ENCODE measurements at regions not wholly inside any gene's neighbourhood (a gene's known extent, or its start where the extent isn't known, plus 50 kb on each side); places are given as distances from the start of the nearest gene placed in this dataset.

DNA sequence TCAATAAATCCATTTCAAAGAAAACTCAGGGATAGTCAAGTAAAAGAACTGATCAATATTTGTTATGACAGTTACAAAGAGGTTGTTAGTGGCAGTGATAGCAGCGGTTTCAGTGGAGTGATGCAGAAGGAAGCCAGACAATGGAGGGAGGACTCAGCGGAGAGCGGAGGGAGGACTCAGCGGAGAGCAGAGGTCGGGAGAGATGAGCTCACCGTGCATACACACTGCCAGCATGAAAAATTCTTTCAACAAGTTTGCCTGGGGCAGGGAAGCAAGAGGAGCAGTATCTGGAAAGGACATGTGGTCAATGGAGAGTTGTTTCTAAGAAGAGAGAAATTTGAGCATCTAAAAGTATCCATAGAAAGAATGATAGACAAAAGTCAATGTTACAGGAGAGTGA lies 60.9 kb upstream of the BCL11A start:
- H3K27ac ChIP-seq: no peak overlapping the region
- no peaks in the 10 kb centered on the region for H3K4me1 ChIP-seq
- no peaks in the 10 kb centered on the region for H3K27me3 ChIP-seq
- no peak overlapping the region for H3K4me3 ChIP-seq
- intact Hi-C loops (cut with DNase I): no loop called here
- ATAC-seq: no peak
- TF ChIP-seq, protein P1, sequence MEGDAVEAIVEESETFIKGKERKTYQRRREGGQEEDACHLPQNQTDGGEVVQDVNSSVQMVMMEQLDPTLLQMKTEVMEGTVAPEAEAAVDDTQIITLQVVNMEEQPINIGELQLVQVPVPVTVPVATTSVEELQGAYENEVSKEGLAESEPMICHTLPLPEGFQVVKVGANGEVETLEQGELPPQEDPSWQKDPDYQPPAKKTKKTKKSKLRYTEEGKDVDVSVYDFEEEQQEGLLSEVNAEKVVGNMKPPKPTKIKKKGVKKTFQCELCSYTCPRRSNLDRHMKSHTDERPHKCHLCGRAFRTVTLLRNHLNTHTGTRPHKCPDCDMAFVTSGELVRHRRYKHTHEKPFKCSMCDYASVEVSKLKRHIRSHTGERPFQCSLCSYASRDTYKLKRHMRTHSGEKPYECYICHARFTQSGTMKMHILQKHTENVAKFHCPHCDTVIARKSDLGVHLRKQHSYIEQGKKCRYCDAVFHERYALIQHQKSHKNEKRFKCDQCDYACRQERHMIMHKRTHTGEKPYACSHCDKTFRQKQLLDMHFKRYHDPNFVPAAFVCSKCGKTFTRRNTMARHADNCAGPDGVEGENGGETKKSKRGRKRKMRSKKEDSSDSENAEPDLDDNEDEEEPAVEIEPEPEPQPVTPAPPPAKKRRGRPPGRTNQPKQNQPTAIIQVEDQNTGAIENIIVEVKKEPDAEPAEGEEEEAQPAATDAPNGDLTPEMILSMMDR (IDR thresholded peaks at IDR 0.05): no peak
- DNase-seq: no peak
- no peaks in the 10 kb centered on the region for H3K9me3 ChIP-seq
- no peaks in the 10 kb centered on the region for H3K36me3 ChIP-seq

- no peaks in the 10 kb centered on the region for H3K36me3 ChIP-seq
- TF ChIP-seq, protein P1 (IDR thresholded peaks at IDR 0.05): no peak
- no peaks in the 10 kb centered on the region for H3K4me1 ChIP-seq
- H3K27ac ChIP-seq: no peak overlapping the region
- no peaks in the 10 kb centered on the region for H3K9me3 ChIP-seq
- intact Hi-C loops (cut with DNase I): no loop called here
- H3K27me3 ChIP-seq: peaks cover 0 to 12% of the 10 kb centered on the region in 2 donors
- DNase-seq (no peak), ATAC-seq (no peak)
- H3K4me3 ChIP-seq: no peak overlapping the region
Observed at GRCh38 chr2:60621688-60622429, 68.4 kb upstream of the BCL11A start.

- Histone ChIP-seq H3K27me3 (peaks cover 0 to 16% of the 10 kb centered on the region in 2 donors), H3K4me1 (no peaks in the 10 kb centered on the region), H3K27ac (no peak overlapping the region), H3K36me3 (no peaks in the 10 kb centered on the region), H3K4me3 (no peak overlapping the region), H3K9me3 (no peaks in the 10 kb centered on the region)
- ATAC-seq: no peak
- TF ChIP-seq, protein P1 (IDR thresholded peaks at IDR 0.05): no peak
- intact Hi-C loops (cut with DNase I): no loop called here
- no peak for DNase-seq
Observed at GRCh38 chr2:60623040-60623439, 69.6 kb upstream of the BCL11A start.

DNA sequence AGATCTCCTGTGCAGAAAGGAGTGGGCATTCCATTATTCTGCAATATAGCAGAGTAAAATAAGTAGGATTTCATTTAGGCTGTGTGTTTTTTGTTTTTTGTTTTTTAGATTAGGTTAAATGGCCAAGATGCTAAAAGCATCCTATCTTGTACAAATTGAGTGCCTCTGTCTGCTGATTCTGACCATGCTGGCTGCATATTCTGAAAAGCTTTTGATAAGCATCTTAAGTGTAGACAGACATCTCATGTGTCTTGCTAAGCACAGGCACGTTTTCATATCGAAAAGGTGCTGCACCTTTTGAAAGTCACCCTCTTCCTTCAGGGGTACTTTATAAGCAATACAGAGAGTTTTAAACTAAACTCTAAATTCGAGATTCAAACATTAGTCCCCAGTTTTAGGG lies 74.0 kb upstream of the BCL11A start:
- intact Hi-C loops (cut with DNase I): no loop called here
- Histone ChIP-seq H3K4me1 (no peaks in the 10 kb centered on the region), H3K9me3 (no peaks in the 10 kb centered on the region), H3K27me3 (peaks cover 0 to 19% of the 10 kb centered on the region in 2 donors), H3K4me3 (no peak overlapping the region), H3K36me3 (no peaks in the 10 kb centered on the region), H3K27ac (no peak overlapping the region)
- ATAC-seq (no peak), DNase-seq (no peak)
- TF ChIP-seq, protein P1 (IDR thresholded peaks at IDR 0.05): no peak

GRCh38 chr2:60628026-60628425 lies 74.6 kb upstream of the BCL11A start:
- TF ChIP-seq, protein P1 (IDR thresholded peaks at IDR 0.05): no peak
- Histone ChIP-seq H3K4me3 (no peak overlapping the region), H3K36me3 (no peaks in the 10 kb centered on the region), H3K4me1 (no peaks in the 10 kb centered on the region), H3K9me3 (no peaks in the 10 kb centered on the region), H3K27ac (no peak overlapping the region), H3K27me3 (peaks cover 0 to 19% of the 10 kb centered on the region in 2 donors)
- intact Hi-C loops (cut with DNase I): no loop called here
- DNase-seq (no peak), ATAC-seq (no peak)

Data from left lung (tissue), 4 donors.